ENCODE measurements at regions not wholly inside any gene's neighbourhood (a gene's known extent, or its start where the extent isn't known, plus 50 kb on each side); places are given as distances from the start of the nearest gene placed in this dataset.

DNA sequence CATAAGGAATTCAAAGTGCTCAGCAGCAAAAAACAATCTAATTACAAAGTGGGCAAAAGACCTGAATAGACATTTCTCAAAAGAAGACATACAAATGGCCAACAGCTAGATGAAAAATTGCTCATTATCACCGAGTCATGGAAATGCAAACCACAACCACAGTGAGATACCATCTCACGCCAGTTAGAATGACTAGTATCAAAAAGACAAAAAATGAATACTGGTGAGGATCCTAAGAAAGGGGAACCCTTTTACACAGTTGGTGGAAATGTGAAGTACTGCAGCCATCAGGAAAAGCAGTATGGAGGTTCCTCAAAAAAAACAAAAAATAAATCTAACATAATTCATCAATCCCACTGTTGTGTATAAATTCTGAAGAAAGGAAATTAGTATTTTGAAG, 1206.1 kb downstream of the EFNB2 start:
- TF ChIP-seq, protein P1, sequence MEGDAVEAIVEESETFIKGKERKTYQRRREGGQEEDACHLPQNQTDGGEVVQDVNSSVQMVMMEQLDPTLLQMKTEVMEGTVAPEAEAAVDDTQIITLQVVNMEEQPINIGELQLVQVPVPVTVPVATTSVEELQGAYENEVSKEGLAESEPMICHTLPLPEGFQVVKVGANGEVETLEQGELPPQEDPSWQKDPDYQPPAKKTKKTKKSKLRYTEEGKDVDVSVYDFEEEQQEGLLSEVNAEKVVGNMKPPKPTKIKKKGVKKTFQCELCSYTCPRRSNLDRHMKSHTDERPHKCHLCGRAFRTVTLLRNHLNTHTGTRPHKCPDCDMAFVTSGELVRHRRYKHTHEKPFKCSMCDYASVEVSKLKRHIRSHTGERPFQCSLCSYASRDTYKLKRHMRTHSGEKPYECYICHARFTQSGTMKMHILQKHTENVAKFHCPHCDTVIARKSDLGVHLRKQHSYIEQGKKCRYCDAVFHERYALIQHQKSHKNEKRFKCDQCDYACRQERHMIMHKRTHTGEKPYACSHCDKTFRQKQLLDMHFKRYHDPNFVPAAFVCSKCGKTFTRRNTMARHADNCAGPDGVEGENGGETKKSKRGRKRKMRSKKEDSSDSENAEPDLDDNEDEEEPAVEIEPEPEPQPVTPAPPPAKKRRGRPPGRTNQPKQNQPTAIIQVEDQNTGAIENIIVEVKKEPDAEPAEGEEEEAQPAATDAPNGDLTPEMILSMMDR (IDR thresholded peaks at IDR 0.05), result no peak
- TF ChIP-seq POLR2AphosphoS5 (IDR thresholded peaks at IDR 0.05; ENCODE audit: insufficient read depth in 1 of 2, low read depth in 1 of 2) (no peak), POLR2A (IDR thresholded peaks at IDR 0.05) (no peak)

Measured in vagina (tissue), 2 donors.